DMS 273 (cell line): ENCODE measurements at regions not wholly inside any gene's neighbourhood (a gene's known extent, or its start where the extent isn't known, plus 50 kb on each side); places are given as distances from the start of the nearest gene placed in this dataset.
"Not testable (repeated sequence)": the region's sequence is repeated elsewhere in the genome, so short reads cannot be mapped to it uniquely, and the experiment has no call there.

Experiments
- DNase-seq: peaks from one replicate; lab custom pipeline; 2025; ENCODE audit not compliant: unreplicated experiment; lab: John Stamatoyannopoulos, UW

DNA sequence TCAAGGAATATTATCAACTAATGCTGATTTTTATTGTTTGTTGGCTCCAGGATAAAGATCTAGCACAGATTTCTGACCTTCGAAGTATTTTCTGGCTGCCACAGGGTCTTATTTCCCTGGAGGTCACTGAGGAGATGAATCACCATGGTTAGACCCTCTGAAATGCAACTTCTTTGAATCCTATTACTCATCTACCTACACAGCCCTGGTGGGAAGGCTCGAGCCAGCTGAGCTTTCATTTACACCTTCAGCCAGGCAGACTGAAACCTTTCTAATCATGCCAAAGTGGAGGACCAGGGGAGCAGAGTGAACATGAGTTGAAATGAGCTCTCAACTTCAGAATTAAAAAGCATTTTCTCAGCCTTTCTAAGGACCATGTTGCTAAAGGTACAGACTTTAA, 130.5 kb downstream of the SMIM20 start:
- no peak for DNase-seq

- DNase-seq = no peak
These were observed 131.0 kb downstream of the SMIM20 start for GRCh38 chr4:26044983-26045382.

DNA sequence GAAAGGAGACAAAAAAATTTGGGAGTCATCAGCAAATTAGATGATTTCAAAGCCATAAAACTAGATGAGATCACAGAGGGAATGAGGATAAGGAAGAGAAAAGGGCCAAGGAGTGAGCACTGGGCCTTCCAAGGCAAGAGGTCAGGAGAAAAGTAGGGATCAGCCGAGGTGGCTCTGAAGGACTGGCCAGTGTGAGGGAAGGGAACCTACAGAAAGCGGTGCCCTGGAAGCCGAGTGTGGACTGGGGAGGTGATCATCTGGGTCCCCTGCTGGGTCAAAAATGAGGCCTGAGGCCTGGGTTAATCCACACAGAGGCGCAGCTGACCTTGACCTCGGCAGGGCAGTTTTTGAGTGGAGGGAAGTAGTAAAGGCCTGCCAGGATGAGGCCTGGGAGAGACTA, 133.8 kb downstream of the SMIM20 start:
- DNase-seq = no peak

DNA sequence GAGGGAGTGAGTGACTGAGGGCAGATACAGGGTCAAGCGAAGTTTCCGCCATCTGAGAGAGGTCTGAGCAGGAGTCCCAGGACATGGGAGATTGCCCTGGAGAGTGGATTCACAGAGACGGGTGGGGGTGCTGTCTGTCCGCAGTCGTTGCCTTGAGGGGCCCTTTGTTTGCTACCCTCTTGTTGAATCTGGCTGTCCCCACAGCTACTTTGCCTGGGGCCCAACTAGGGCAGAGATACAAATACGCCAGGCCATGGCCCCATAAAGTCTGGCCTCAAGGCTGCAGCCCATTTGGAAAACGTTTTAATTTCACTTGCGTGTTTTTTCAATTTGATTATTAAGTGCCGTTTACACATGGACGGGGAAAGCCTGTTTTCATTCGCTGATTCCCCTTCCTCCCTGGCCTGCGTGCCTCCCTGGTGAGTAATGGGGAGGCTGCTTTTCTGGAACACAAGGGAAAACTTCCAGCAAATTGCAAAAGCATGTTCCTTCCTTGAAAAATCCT, 134.4 kb downstream of the SMIM20 start:
- no peak for DNase-seq

- no peak for DNase-seq
These were observed 134.9 kb downstream of the SMIM20 start for GRCh38 chr4:26048950-26049349.

DNA sequence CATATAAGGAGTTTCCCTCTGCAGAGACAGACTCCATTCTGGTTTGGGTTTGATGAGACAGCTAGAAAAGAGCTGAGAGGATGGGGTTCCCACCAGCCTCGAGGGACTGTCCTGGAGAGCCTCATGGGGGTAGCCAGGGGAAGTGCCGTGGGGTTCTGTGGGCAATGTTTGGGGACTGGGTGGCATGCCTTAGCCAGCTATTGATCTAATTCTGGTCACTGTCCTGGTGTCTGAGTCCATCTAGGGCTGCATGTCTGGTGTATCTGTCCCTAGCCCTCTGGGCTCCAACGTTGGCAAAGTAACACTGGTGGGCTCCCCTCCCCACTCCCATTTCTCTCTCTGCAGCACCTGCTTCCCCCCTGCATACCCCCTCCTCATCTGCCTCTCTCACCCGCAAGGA, 135.4 kb downstream of the SMIM20 start:
- DNase-seq = no peak

- DNase-seq = no peak
These were observed 136.2 kb downstream of the SMIM20 start for GRCh38 chr4:26050212-26050643.

- no peak for DNase-seq
These were observed 136.7 kb downstream of the SMIM20 start for GRCh38 chr4:26050671-26051070.

DNA sequence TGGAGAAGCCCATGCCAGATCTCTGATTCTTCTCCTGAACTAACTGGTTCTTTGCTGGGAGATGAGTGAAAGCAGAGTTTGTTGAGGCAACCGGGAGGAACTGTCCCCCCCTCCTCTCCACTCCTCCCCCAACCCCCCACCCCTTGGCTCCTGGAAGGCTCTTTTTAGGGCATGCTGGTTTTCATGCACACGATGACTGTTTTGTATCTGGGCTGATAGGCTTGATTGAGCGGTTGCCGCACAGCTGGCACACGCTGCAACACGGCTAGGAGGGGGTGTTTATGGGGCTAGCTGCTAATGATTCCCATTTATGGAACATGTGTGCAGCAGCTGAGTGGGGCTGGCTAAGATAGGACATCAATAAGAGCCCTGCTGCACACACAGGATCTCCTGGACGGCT, 137.2 kb downstream of the SMIM20 start:
- peak; percentile 7 for DNase-seq

GRCh38 chr4:26052663-26053541, 138.9 kb downstream of the SMIM20 start:
- no peak for DNase-seq

- DNase-seq = no peak
These were observed 139.7 kb downstream of the SMIM20 start for GRCh38 chr4:26053761-26054160.

DNA sequence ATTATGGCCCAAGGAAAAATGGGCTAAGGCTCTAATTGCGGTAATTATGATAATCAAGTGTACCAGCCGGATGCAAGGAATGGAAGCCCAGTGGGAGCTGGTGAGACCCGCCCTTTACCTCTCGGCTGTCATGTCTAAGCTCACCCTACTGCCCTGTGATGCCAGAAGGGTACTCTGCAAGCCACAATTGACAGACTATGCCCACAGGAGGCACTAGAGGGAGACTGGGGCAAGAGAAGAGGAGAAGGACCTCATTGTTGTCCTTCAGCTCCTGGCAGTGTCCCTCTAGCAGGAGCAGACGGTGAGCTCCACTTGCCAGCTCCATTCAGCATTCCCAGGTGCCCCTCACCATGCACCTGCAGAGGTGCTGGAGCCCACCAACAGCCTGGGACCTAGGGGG, 141.8 kb downstream of the SMIM20 start:
- no peak for DNase-seq

DNA sequence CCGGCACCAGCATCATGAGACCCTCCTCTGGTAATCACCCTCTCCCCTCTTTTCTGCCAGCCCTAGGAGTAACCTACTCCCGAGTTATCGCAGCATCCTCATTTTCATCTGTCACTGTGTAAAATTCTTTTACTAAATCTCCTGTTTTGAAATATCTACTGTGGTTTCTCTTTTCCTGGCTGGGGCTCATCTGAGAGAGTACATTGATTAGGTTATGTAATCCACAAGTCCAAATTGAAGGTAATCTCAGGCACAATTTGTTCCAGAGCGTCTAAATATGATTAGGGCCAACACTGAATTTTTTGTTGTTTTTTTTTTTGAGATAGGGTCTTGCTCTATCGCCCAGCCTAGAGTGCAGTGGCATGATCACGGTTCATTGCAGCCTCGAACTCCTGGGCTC, 142.4 kb downstream of the SMIM20 start:
- no peak for DNase-seq

DNA sequence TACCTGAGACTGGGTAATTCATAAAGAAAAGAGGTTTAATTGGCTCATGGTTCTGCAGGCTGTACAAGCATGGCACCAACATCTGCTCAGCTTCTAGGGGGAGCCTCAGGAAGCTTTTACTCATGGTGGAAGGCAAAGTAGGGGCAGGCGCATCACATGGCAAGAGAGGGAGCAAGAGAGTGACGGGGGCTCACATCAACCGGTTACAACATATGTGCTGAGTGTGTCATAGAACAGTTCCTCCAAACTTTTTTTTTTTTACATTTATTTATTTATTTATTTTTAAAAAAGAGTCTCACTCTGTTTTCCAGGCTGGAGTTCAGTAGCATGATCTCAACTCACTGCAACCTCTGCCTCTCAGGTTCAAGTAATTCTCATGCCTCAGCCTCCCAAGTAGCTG, 143.8 kb downstream of the SMIM20 start:
- not testable (repeated sequence) for DNase-seq

GRCh38 chr4:26058537-26058936, 144.5 kb downstream of the SMIM20 start:
- DNase-seq = peak; percentile 22

GRCh38 chr4:26059391-26060154, 145.6 kb downstream of the SMIM20 start:
- DNase-seq = no peak

DNA sequence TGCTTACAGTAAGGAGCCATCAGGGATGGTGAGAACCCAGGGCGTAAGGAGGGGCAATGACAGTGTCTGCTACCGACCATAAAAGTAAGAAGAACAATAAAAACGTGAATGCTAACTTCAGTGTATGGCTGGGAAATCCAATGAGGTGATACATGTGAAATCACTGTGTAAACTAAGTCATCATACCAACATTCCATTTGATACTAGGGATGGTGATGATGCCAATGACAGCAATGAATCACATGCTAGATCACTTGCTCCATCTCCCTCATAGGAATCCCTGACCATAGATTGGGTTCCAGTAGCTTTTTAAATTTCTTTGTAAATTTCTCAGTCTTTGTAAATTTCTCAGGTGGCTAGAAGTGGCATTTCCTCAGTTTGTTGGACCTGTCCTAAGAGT, 146.3 kb downstream of the SMIM20 start:
- DNase-seq = no peak

- peak; percentile 54 for DNase-seq
These were observed 147.4 kb downstream of the SMIM20 start for GRCh38 chr4:26061248-26061986.

- no peak for DNase-seq
These were observed 148.2 kb downstream of the SMIM20 start for GRCh38 chr4:26062215-26062614.

GRCh38 chr4:26064009-26064408, 150.0 kb downstream of the SMIM20 start:
- not testable (repeated sequence) for DNase-seq

GRCh38 chr4:26065833-26066232, 151.8 kb downstream of the SMIM20 start:
- DNase-seq = no peak
